ENCODE measurements at regions not wholly inside any gene's neighbourhood (a gene's known extent, or its start where the extent isn't known, plus 50 kb on each side); places are given as distances from the start of the nearest gene placed in this dataset.

DNA sequence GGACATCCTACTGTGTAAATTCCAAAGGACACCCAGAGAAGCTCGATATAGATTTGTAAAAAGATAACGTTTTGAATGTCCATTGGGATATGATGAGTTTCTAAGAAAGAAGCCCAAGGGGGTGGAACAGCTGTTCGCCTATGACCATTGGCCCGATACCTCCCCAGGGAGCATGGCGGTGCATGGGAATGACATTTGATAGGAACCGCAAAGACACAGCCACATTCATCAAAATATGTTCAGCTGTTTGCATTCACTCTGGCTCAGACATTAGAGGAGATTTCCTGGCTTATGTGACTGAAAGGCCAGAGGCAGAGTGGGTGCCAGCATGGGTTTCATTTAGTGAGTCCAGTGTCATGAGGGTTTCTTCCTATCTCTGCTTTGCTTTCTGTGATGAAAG is 56.0 kb upstream of the BAIAP2L1 start:
- Histone ChIP-seq H3K36me3 (no peaks in the 10 kb centered on the region), H3K9me3 (peaks cover 0 to 2% (median 0%) of the 10 kb centered on the region in 4 donors), H3K4me3 (no peak overlapping the region), H3K27me3 (no peaks in the 10 kb centered on the region), H3K27ac (no peak overlapping the region), H3K4me1 (no peaks in the 10 kb centered on the region)
- DNase-seq = no peak
- intact Hi-C loops (cut with DNase I) = no loop called here
- TF ChIP-seq, protein P1, sequence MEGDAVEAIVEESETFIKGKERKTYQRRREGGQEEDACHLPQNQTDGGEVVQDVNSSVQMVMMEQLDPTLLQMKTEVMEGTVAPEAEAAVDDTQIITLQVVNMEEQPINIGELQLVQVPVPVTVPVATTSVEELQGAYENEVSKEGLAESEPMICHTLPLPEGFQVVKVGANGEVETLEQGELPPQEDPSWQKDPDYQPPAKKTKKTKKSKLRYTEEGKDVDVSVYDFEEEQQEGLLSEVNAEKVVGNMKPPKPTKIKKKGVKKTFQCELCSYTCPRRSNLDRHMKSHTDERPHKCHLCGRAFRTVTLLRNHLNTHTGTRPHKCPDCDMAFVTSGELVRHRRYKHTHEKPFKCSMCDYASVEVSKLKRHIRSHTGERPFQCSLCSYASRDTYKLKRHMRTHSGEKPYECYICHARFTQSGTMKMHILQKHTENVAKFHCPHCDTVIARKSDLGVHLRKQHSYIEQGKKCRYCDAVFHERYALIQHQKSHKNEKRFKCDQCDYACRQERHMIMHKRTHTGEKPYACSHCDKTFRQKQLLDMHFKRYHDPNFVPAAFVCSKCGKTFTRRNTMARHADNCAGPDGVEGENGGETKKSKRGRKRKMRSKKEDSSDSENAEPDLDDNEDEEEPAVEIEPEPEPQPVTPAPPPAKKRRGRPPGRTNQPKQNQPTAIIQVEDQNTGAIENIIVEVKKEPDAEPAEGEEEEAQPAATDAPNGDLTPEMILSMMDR (IDR thresholded peaks at IDR 0.05) = no peak
- TF ChIP-seq EP300 (IDR thresholded peaks at IDR 0.05) (no peak), POLR2A (IDR thresholded peaks at IDR 0.05) (no peak), POLR2AphosphoS5 (IDR thresholded peaks at IDR 0.05) (no peak)
- WGBS, 2 donors = 84 to 87% methylated on average over 6 of the region's 6 CpGs

DNA sequence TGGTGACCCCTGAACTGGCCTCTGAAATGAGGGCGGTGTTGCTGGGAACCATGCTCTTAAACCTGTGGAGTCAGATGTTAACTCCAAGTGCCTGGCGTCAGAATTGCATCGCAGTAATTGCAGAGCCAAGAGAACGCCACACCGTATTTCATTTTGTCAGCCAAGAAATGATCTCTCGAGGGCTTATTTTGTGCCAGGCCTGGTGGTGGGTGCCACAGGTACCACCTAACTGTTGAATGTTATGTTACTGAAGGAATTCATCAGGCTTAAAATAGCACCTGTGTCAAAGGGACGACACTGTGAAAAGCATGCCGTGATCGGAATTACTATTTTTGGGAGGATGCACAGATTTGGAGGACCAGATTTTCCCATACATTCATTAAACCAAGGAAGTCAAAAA is 51.9 kb upstream of the BAIAP2L1 start:
- no peaks in the 10 kb centered on the region for H3K27me3 ChIP-seq
- WGBS, 2 donors = 94 to 96% methylated on average over 9 of the region's 9 CpGs
- TF ChIP-seq POLR2AphosphoS5 (IDR thresholded peaks at IDR 0.05) (no peak), EP300 (IDR thresholded peaks at IDR 0.05) (no peak)
- TF ChIP-seq, protein P1 (IDR thresholded peaks at IDR 0.05) = no peak
- no peak overlapping the region for H3K4me3 ChIP-seq
- H3K9me3 ChIP-seq = peaks cover 0 to 2% (median 0%) of the 10 kb centered on the region in 4 donors
- DNase-seq = no peak
- H3K36me3 ChIP-seq = no peaks in the 10 kb centered on the region
- intact Hi-C loops (cut with DNase I) = no loop called here
- no peak overlapping the region for H3K27ac ChIP-seq
- no peaks in the 10 kb centered on the region for H3K4me1 ChIP-seq

Data from sigmoid colon (tissue), 6 donors.